ENCODE measurements at regions not wholly inside any gene's neighbourhood (a gene's known extent, or its start where the extent isn't known, plus 50 kb on each side); places are given as distances from the start of the nearest gene placed in this dataset.
A peak's percentile ranks its signal among the peaks of the same experiment; 100 is the strongest.

GRCh38 chr15:77753281-77753873, 120.7 kb upstream of the LINGO1 start:
- peak; percentile 15 for DNase-seq (ENCODE audit: low spot score)

DNA sequence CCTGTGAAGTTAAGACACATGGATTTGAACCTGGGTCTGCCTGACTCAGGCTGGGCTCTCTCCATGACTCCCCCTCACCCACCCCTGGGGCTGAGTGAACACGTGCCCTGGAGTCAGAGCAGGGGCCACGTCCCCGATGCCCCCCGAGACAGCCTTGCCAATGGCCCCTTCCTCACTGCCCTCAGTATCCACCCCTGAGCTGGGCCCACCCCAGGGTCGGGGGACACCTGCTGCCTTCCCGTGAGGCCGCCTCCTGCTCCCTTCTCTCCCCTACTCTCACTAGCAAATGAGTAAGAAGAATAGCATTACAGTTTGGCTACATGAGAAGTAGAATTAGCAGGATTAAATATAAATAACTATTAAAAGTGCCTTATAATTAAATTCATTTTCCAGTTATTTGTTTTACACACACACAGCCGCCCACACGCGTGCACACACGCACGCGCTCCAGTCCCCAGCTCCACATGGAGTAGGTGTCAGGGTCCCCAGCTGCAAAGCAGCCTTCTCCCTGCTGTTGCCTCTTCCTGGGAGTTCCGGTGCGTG, 117.4 kb upstream of the LINGO1 start:
- DNase-seq (ENCODE audit: low spot score): no peak

DNA sequence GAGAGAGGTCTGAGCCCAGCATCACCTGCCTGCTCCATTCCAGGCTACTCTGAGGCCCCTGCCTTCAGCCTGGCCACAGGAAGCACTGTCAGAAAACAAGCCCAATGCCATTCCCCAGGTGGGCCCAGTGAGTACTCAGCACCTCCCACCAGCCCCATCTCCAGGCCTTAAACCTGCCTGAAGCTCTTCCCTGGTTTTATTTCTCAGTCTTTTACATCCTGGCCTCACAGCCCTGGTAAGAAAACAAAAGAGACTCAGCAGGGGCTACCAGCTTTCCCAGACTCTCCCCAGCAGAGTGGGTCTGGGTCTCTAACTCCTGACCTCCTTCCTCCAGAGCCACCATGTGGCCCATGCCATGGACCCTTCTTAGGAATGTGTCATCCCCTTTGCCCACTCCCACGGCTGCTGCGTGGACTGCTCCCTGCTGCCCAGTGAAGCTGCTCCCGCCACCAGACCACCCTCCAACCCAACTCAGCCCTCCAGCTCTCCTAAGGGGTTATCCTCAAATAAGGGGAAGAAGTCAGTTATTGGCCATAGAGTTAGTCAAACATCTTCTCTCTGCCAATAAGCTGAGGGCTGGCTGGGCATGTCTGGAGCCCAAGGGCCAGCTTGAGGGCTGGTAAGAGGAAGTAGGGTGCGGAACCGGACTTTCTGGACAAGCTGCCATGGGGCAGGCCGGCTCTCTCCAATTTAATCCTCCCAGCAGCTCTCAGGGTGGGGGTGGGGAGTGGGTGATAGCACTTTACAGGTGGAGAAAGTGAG, 116.7 kb upstream of the LINGO1 start:
- no peak for DNase-seq (ENCODE audit: low spot score)

GRCh38 chr15:77748078-77749064, 115.7 kb upstream of the LINGO1 start:
- DNase-seq (ENCODE audit: low spot score): no peak

DNA sequence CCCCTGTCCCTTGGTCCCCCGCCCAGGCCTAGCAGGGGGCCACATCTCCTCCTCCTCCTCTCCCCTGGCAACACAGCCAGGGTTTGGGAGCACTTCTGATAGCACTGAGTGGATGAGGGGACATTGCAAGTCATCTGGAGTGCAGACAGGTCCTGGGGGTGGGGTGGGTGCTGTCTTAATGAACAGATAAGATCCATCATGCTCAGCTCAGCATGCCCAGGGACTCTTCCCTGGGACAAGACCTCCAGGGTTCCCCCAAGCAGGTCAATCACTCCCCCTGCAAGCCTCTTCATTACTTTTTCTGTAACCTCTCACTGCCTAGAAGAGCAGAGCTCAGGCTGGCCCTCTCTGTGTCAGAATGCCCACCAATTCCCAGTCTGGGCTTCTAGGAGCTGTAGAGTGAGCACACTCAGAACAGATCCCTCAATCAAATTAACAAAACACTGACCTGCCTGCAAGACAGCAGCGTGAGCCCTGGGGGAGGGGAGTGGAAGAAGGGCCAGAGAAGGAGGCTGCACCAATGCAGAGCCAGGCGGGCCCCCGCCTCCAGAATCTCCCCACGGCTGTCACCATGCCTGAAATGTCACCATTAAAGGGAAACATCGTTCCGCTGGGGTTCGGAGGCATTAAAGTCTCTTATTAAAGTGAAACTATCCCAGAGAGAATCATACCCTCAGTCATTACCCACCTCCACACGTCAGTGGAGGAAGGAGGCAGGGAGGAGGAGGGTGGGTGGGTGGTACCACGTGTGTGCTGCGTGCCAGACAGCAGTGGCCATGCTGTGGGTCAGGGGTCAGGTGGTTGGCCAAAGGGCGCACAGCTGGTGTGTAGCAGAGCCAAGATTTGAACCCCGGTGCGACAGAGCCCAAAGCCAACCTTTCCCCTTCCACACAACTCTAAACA, 114.7 kb upstream of the LINGO1 start:
- DNase-seq (ENCODE audit: low spot score): no peak

DNA sequence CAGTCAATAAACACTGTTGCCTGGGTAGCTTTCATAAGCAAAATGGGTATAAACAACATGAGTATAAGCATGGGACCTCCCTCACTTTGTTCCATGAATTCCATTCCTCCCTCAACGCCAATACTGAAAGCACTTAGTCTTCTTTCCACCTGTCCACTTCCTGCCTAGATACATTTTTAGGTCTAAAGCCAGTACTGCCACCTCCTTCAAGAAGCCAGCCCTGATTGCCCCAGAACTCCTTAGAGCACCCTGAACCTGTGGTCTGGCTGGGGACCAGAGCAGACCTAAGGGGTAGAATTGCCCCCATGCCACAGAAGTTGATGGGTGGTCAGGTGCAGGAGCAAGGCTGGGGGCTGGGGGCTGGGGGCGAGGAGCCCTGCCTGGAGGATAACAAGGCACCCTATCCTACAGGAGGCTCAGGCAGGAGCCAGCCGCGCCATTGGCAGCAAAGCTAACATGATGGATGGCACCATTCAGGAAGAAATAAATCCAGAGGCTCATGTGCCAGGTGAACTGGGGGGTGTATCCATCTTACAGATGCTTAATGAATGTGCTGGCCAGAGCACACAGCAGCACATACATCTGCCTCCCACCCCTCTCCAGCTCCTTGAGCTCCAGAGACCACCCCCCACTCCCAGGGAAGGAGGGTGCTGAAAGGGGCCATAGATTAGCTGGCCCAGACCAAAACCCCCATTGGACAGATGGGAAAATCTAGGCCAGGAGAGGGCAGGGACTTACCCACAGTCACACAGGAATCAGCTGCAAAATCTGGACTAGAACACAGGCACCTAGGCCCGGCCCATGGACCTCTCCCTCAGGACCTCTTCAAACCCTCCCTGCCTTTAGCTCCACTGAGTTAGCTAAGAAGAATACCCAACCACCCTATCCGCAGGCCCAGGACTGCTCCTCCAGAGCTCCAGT, 113.8 kb upstream of the LINGO1 start:
- no peak for DNase-seq (ENCODE audit: low spot score)

GRCh38 chr15:77744398-77744797, 111.7 kb upstream of the LINGO1 start:
- DNase-seq (ENCODE audit: low spot score): no peak

GRCh38 chr15:77742570-77742969, 109.9 kb upstream of the LINGO1 start:
- DNase-seq (ENCODE audit: low spot score): no peak

GRCh38 chr15:77742127-77742526, 109.4 kb upstream of the LINGO1 start:
- DNase-seq (ENCODE audit: low spot score): no peak

DNA sequence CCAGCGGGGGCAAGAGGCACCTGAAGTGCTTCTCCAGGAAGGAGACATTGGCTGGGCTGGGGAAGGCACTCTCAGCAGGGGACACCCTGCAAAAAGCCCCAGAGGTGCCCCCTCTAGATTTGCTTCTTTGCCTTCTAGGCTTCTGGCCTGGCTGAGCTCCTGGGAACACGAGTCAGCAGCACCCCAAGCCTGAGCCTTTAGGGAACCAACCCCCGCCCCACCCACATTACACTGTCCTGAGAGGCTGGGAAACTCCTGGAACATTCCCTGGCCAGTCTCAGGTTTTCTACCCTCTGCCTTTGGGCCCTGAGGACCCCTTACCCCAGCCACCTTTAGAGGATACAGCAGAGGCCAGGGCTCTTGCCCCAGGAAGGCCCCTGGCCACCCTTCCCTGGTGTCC, 108.4 kb upstream of the LINGO1 start:
- DNase-seq (ENCODE audit: low spot score): no peak

- no peak for DNase-seq (ENCODE audit: low spot score)
Measured at GRCh38 chr15:77739591-77740378, 107.1 kb upstream of the LINGO1 start.

- no peak for DNase-seq (ENCODE audit: low spot score)
Measured at GRCh38 chr15:77738441-77739302, 106.0 kb upstream of the LINGO1 start.

DNA sequence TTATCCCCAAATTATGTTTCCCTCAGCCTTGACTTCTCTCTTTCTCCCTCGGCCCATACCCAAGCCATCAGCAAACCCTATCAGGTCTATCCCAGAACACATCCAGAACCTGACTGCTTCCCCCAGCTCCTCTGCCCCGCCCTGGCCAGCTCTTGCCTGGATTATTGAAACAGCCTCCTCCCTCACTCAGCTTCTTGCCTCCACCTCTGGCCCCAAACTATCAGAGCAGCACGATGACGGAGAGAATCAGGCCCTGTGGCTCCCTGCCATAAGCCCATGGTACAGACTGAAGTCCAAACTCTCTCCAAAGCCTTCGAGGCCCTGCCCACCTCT, 105.3 kb upstream of the LINGO1 start:
- DNase-seq (ENCODE audit: low spot score): no peak

DNA sequence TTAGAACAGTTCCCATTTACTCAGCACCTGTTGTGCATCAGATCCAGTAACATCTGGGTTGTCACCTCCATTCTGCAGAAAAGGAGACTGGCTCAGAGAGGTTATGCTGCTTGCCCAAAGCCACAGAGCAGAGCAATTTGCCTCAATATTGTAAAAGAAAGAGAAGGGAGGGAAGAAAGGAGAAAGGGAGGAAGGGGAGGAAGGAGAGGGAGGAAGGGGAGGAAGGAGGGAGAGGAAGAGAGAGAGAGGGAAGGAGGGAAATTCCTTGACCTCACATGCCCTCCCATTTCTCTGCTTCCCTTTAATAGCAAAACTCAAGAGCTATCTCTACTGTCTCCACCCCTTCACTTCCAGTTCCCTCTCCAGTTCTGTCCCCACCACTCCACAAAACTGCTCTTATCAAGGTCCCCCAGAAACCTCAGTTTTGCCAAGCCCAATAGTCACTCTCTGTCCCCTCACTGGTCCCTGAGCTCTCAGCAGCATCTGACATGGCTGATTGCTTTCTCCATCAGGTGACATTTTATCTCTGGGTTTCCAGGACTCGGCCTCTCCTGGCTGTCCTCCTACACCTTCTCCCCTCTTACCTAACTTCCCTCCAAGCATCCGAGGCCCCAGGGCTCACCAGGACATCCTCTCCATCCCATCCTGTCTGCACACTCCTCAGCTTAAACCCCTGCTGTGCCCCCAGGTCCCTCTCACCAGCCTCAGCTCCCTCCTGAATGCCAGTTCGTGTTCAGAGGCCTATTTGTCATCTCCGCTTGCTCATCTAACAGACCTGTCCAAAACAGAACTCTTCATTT, 104.7 kb upstream of the LINGO1 start:
- no peak for DNase-seq (ENCODE audit: low spot score)

- no peak for DNase-seq (ENCODE audit: low spot score)
Measured at GRCh38 chr15:77734306-77734705, 101.6 kb upstream of the LINGO1 start.

GRCh38 chr15:77733579-77734300, 101.0 kb upstream of the LINGO1 start:
- no peak for DNase-seq (ENCODE audit: low spot score)

Measured in LoVo (cell line).